SU-DHL-6 (cell line): ENCODE measurements at regions not wholly inside any gene's neighbourhood (a gene's known extent, or its start where the extent isn't known, plus 50 kb on each side); places are given as distances from the start of the nearest gene placed in this dataset.

Experiments
- H2AFZ ChIP-seq: fragments of 200-600 bp; sonication (generic); 2 replicates; pipeline ENCODE4 v1.6.1; 2014; ENCODE audit warnings: low read depth, mild to moderate bottlenecking, moderate library complexity, mixed read lengths, antibody characterized with exemption, low read length; ENCODE audit not compliant: severe bottlenecking
- H3F3A ChIP-seq: fragments of 200-600 bp; shearing (Covaris generic); 2 replicates; pipeline ENCODE4 v1.6.0; 2016; ENCODE audit warnings: antibody characterized with exemption, mild to moderate bottlenecking; ENCODE audit not compliant: insufficient read depth
- H3K27ac ChIP-seq: fragments of 200-600 bp; sonication (generic); 2 replicates; pipeline ENCODE4 v1.5.1; 2016; ENCODE audit warnings: low read depth, mild to moderate bottlenecking, low read length, moderate library complexity, mixed read lengths
- H3K27me3 ChIP-seq: fragments of 200-600 bp; sonication (generic), shearing (Covaris generic); 2 replicates; pipeline ENCODE4 v1.6.0; 2014; ENCODE audit warnings: mild to moderate bottlenecking, low read length
- H3K36me3 ChIP-seq: fragments of 200-600 bp; sonication (generic); 2 replicates; pipeline ENCODE4 v1.6.1; 2014; ENCODE audit warnings: mild to moderate bottlenecking, low read length, mixed read lengths
- H3K4me2 ChIP-seq: fragments of 300-600, 200-600 bp; shearing (Covaris generic), sonication (generic); 2 replicates; pipeline ENCODE4 v1.6.0; 2014; ENCODE audit warnings: low read length, low read depth, mild to moderate bottlenecking; ENCODE audit not compliant: poor library complexity, severe bottlenecking
- H3K4me3 ChIP-seq: fragments of 200-600 bp; sonication (generic); 2 replicates; pipeline ENCODE4 v1.5.1; 2014; ENCODE audit warnings: antibody characterized with exemption, low read length, mild to moderate bottlenecking, mixed read lengths; ENCODE audit not compliant: insufficient read depth, poor library complexity, severe bottlenecking
- H3K79me2 ChIP-seq: fragments of 200-600 bp; sonication (generic); 2 replicates; pipeline ENCODE4 v1.6.1; 2014; ENCODE audit warnings: mild to moderate bottlenecking, low read length, moderate library complexity; ENCODE audit not compliant: insufficient read depth
- H3K9ac ChIP-seq: fragments of 200-600 bp; sonication (generic); 2 replicates; pipeline ENCODE4 v1.7.0; 2014; ENCODE audit warnings: mild to moderate bottlenecking, low read length
- H3K9me2 ChIP-seq: fragments of 200-600 bp; sonication (generic); replicated peaks from 2 replicates; pipeline ENCODE4 v1.6.1; 2014; ENCODE audit warnings: low read length; ENCODE audit not compliant: insufficient read depth
- H3K9me3 ChIP-seq: fragments of 200-600 bp; sonication (generic); 2 replicates; pipeline ENCODE4 v1.6.1; 2014; ENCODE audit warnings: low read length, mixed read lengths; ENCODE audit not compliant: insufficient read depth
- H4K20me1 ChIP-seq: fragments of 200-600 bp; sonication (generic); 2 replicates; pipeline ENCODE4 v1.6.1; 2014; ENCODE audit warnings: low read depth, mild to moderate bottlenecking, antibody characterized with exemption, low read length, moderate library complexity, mixed read lengths
- CTCF ChIP-seq: fragments of 200-600 bp; sonication (generic); IDR thresholded peaks from one replicate; pipeline ENCODE4 v1.5.1; 2017; ENCODE audit warnings: antibody characterized with exemption, mild to moderate bottlenecking, low read length, moderate library complexity; ENCODE audit not compliant: insufficient read depth, poor library complexity, severe bottlenecking
- EZH2phosphoT487 ChIP-seq: fragments of 200-600 bp; sonication (generic), shearing (Covaris generic); conservative IDR thresholded peaks from 2 replicates; pipeline ENCODE4 v1.6.1; 2018; ENCODE audit warnings: mild to moderate bottlenecking, antibody characterized with exemption, low read length, moderate library complexity, mixed read lengths

- 0 out of 2 replicates have a peak, but pooled peaks cover 2% of the 10 kb centered on the region for H3K27me3 ChIP-seq
- no peak overlapping the region for H3K4me3 ChIP-seq
- no peaks in the 10 kb centered on the region for H3K9me2 ChIP-seq
- H3K9me3 ChIP-seq = no peaks in the 10 kb centered on the region
- H4K20me1 ChIP-seq = no peaks in the 10 kb centered on the region
- H3K9ac ChIP-seq = no peak overlapping the region
- no peak overlapping the region for H3K27ac ChIP-seq
- no peaks in the 10 kb centered on the region for H3K36me3 ChIP-seq
- no peak overlapping the region for H3K4me2 ChIP-seq
- H2AFZ ChIP-seq = no peak overlapping the region
- no peaks in the 10 kb centered on the region for H3K79me2 ChIP-seq
- no peaks in the 10 kb centered on the region for H3F3A ChIP-seq
- TF ChIP-seq CTCF = no peak
- TF ChIP-seq EZH2phosphoT487 = no peak
These were observed 117.3 kb upstream of the PRR20G start for GRCh38 chr3:127405010-127405598.

- H2AFZ ChIP-seq = no peak overlapping the region
- no peak overlapping the region for H3K4me2 ChIP-seq
- H3K9me2 ChIP-seq = no peaks in the 10 kb centered on the region
These were observed 116.6 kb upstream of the PRR20G start for GRCh38 chr3:127404221-127405009.

DNA sequence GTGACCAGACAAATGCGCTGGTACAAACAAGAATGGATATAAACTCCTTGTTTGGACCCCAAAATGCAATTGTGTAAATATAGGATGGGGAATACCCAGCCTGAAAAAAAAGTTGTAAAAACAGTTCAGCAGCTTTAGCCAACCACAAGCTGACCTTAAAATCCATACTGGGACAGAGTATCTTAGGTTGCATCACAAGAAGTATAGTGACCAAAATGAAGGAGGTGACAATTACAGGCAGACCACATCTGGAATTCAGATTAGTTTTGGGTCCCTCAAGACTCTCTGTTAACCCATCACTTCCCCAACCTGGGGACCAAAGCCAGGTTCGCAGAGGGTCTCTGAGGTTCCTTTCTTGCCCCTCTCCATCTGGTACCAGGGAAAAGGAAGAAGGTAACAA lies 115.9 kb upstream of the PRR20G start:
- no peak for TF ChIP-seq CTCF
- Histone ChIP-seq H4K20me1 (no peaks in the 10 kb centered on the region), H3K79me2 (no peaks in the 10 kb centered on the region), H2AFZ (no peak overlapping the region), H3K27ac (no peak overlapping the region), H3K4me2 (no peak overlapping the region), H3K27me3 (peaks cover 2% of the 10 kb centered on the region; the same call in 1 of the 2 replicates), H3K36me3 (no peaks in the 10 kb centered on the region), H3K9ac (no peak overlapping the region), H3K4me3 (no peak overlapping the region), H3K9me3 (no peaks in the 10 kb centered on the region), H3F3A (no peaks in the 10 kb centered on the region), H3K9me2 (no peaks in the 10 kb centered on the region)

More at GRCh38 chr3:127404221-127405009, 116.6 kb upstream of the PRR20G start:
- no peaks in the 10 kb centered on the region for H3F3A ChIP-seq
- no peaks in the 10 kb centered on the region for H3K79me2 ChIP-seq
- no peak overlapping the region for H3K9ac ChIP-seq
- H4K20me1 ChIP-seq = no peaks in the 10 kb centered on the region
- no peaks in the 10 kb centered on the region for H3K36me3 ChIP-seq
- TF ChIP-seq EZH2phosphoT487 (no peak), CTCF (no peak)
- H3K9me3 ChIP-seq = no peaks in the 10 kb centered on the region
- peaks cover 2% of the 10 kb centered on the region; the same call in 1 of the 2 replicates for H3K27me3 ChIP-seq
- no peak overlapping the region for H3K27ac ChIP-seq
- H3K4me3 ChIP-seq = no peak overlapping the region
